ENCODE measurements at regions not wholly inside any gene's neighbourhood (a gene's known extent, or its start where the extent isn't known, plus 50 kb on each side); places are given as distances from the start of the nearest gene placed in this dataset.

DNA sequence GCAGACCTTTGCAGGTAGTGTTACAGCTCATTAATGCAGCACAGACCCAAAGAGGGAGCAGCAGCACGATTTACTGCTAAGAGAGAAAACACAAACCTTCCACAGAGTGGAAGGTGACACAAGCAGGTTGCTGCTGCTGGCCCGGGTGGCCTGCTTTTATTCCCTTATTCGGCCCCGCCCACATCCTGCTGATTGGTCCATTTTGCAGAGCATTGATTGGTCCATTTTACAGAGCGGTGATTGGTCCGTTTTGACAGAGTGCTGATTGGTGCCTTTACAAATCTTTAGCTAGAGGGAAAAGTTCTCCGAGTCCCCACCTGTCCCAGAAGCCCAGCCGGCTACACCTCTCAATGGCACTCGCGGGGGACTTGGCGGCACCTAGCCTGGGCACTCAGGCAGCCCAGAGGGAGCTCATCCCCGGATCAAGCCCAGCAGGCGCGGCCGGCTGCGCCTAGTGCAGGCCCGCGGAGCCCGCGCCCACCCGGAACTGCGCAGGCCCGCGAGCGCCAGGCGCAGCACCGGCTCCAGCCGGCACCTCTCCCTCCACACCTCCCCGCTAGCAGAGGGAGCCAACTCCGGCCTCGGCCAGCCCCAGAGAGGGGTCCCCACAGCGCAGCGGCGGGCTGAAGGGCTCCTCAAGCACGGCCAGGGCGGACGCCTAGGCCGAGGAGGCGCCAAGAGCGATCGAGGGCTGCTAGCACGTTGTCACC is 825.6 kb upstream of the HS6ST1 start:
- DNase-seq (ENCODE audit: low read depth in 1 of 2, low spot score in 1 of 2), result no peak

- DNase-seq (ENCODE audit: low read depth in 1 of 2, low spot score in 1 of 2), result no peak
Measured at GRCh38 chr2:129152514-129152913, 827.0 kb upstream of the RAB6C start.

- no peak for DNase-seq (ENCODE audit: low read depth in 1 of 2, low spot score in 1 of 2)
Measured at GRCh38 chr2:129160879-129161278, 818.6 kb upstream of the RAB6C start.

DNA sequence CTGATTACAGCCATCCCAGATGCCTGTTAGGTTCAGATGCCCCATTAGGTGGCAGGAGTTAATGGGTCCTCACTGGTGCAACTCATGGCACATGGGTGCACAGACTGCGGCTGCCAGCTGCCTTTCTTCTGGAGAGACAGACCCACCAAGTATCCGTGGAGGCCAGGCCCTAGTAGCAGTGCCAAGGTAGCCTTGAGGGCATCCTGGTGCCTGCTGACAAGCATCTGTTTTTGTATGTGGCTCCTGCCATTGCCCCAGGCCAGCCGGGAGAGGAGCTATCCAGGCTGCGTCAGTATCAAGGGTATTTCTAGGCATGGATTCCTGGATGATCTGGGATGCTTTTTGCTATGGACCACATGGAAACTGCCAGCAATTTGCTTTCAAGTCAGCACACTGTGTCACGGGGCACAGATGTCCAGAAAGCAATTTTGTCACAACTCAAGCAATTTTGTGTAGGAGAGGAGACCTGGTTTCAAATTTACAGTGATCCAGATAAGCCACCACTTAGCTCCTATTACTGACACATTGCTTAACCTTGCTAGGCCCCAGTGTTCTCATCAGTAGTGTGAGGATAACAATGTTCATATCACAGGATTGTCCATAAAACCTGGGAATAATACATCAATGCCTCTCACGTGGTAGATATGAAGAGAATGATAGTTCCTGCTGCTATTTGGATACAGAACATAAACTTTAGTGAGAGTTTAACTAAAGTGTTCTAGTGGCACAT is 815.1 kb upstream of the RAB6C start:
- DNase-seq (ENCODE audit: low read depth in 1 of 2, low spot score in 1 of 2), result no peak

GRCh38 chr2:129165006-129165405 is 814.5 kb upstream of the RAB6C start:
- no peak for DNase-seq (ENCODE audit: low read depth in 1 of 2, low spot score in 1 of 2)

DNA sequence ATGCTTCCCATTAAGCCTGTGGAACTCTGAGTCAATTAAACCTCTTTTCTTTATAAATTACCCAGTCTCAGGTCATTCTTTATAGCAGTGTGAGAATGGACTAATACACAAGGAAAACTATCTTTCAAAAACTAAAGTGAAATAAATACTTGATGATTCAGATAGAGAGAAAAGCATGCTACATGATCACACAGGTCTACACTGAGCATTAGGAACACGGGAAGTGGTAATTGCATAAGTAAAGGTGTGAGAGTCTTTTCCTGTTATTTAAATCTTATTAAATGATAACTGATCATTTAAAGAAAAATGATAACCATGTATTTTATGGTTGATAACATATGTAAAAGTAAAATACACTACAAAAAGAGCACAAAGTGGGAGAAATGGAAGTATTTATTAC is 812.0 kb upstream of the RAB6C start:
- DNase-seq (ENCODE audit: low read depth in 1 of 2, low spot score in 1 of 2), result no peak

- DNase-seq (ENCODE audit: low read depth in 1 of 2, low spot score in 1 of 2), result no peak
Measured at GRCh38 chr2:129170570-129170969, 808.9 kb upstream of the RAB6C start.

GRCh38 chr2:129174143-129174542 is 805.3 kb upstream of the RAB6C start:
- DNase-seq (ENCODE audit: low read depth in 1 of 2, low spot score in 1 of 2), result no peak

GRCh38 chr2:129175051-129175450 is 804.4 kb upstream of the RAB6C start:
- no peak for DNase-seq (ENCODE audit: low read depth in 1 of 2, low spot score in 1 of 2)

DNA sequence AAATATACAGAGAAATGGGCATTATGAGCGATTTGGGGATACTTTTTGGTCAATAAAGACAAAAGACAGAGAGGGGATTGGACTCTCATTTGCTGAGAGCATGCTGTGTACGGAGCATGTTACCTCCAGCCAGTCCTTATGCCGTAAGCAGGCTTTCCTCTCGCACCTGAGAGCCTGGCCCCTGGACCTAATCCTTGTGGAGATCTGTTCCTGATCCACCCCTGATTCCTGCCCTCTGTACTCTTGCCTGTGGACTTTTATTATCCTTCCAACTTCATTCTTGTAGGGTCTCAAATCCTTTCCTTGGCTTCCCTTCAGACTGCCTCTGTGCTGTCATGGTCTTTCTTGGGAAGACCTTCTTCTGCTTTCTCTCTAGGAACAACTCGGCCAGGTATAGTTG is 803.1 kb upstream of the RAB6C start:
- no peak for DNase-seq (ENCODE audit: low read depth in 1 of 2, low spot score in 1 of 2)

- DNase-seq (ENCODE audit: low read depth in 1 of 2, low spot score in 1 of 2), result no peak
Measured at GRCh38 chr2:129178356-129178755, 801.1 kb upstream of the RAB6C start.

- DNase-seq (ENCODE audit: low read depth in 1 of 2, low spot score in 1 of 2), result no peak
Measured at GRCh38 chr2:129179199-129179598, 800.3 kb upstream of the RAB6C start.

GRCh38 chr2:129180124-129180716 is 799.2 kb upstream of the RAB6C start:
- DNase-seq (ENCODE audit: low read depth in 1 of 2, low spot score in 1 of 2), result no peak

GRCh38 chr2:129181433-129181832 is 798.0 kb upstream of the RAB6C start:
- DNase-seq (ENCODE audit: low read depth in 1 of 2, low spot score in 1 of 2), result no peak

GRCh38 chr2:129181963-129182362 is 797.5 kb upstream of the RAB6C start:
- no peak for DNase-seq (ENCODE audit: low read depth in 1 of 2, low spot score in 1 of 2)

DNA sequence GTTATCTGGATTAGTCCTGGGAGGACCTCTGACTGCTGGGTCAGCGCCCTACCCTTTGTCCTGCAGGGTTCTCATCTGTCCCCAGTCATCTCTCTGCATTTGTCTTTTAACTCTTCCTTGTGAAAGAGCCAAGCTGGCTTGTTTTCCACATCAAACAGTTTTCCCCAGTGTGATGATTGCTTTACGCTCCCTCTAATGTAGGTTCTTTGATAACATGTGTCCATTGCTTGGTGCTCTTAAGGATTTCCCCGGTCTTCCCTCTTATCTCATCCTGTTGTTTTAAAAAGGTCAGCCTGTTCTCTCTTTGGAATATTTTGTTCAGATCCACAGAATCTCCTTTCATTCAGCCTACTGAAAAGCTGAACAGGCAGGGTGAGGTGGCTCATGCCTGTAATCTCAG is 792.1 kb upstream of the RAB6C start:
- DNase-seq (ENCODE audit: low read depth in 1 of 2, low spot score in 1 of 2), result no peak

GRCh38 chr2:129188451-129188850 is 791.0 kb upstream of the RAB6C start:
- no peak for DNase-seq (ENCODE audit: low read depth in 1 of 2, low spot score in 1 of 2)

DNA sequence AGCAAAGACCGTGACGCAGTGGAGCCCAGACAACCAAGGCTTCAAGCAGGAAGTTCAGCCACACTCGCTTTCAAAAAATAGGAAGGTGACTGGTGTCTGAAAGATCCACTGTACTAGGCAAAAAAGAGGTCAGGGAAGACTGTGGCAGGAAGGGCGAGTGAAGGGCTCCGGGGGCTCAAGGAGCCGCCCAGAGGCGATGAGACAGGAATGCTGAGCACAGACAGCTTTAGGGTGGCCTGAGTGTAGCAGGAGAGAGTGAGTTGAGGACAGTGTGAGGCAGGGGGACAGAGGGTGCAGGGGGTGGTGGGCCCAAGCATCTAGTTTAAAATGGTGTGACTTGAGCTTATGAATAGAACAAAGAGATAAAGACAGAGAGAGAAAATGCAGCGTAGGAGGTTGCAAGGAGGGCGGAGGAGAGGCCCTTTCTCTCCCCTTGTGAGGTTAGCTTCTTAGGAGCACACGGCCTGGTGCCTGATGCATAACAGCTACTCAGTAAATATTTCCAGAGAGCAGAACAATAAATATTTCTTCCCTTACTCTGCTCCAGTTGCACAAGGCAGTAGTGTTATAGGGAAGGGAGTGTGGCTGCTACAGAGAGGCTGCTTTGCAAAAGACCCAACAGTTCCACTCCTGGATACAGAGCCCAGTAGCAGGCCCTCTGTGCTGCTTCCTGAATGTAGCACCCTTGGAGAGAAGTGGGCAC is 789.7 kb upstream of the RAB6C start:
- no peak for DNase-seq (ENCODE audit: low read depth in 1 of 2, low spot score in 1 of 2)

GRCh38 chr2:129190494-129190893 is 789.0 kb upstream of the RAB6C start:
- no peak for DNase-seq (ENCODE audit: low read depth in 1 of 2, low spot score in 1 of 2)

GRCh38 chr2:129191530-129191929 is 787.9 kb upstream of the RAB6C start:
- DNase-seq (ENCODE audit: low read depth in 1 of 2, low spot score in 1 of 2), result no peak

GRCh38 chr2:129192117-129192516 is 787.3 kb upstream of the RAB6C start:
- DNase-seq (ENCODE audit: low read depth in 1 of 2, low spot score in 1 of 2), result no peak

DNA sequence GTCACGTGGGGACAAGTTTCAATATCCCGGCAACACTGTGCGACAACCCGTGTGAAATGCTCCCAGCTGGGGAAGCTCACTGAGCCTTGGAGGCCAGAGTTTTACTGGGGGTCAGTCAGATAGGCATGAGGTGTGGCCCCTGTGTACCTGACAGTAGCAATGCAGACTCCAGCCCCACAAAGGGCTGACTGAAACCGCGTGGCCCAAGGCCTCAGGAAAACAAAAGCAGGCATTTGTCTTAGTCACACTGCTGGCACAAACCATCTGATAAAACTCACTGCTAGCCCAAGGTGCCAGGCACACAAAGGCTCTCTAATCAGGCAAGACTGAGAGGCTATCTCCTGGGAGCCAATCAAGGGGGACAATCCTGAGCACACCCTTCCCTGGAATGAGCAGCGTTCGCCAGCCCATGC is 786.6 kb upstream of the RAB6C start:
- no peak for DNase-seq (ENCODE audit: low read depth in 1 of 2, low spot score in 1 of 2)
